Progenitor cell of endocrine pancreas (in vitro differentiated cells): ENCODE measurements at regions not wholly inside any gene's neighbourhood (a gene's known extent, or its start where the extent isn't known, plus 50 kb on each side); places are given as distances from the start of the nearest gene placed in this dataset.

Experiments used
- DNase-seq: peaks from one replicate; pipeline ENCODE4 v3.0.0; 2021; ENCODE audit warnings: low spot score; ENCODE audit not compliant: unreplicated experiment
- H3K27ac Mint-ChIP-seq: 2 replicates; pipeline ENCODE4 v1.8.0; 2021; ENCODE audit warnings: mild to moderate bottlenecking, moderate library complexity, mixed read lengths
- H3K27me3 Mint-ChIP-seq: 2 replicates; pipeline ENCODE4 v1.8.0; 2021; ENCODE audit warnings: mixed read lengths
- H3K36me3 Mint-ChIP-seq: 2 replicates; pipeline ENCODE4 v1.8.0; 2022; ENCODE audit warnings: mixed read lengths; ENCODE audit not compliant: insufficient read depth
- H3K4me1 Mint-ChIP-seq: 2 replicates; pipeline ENCODE4 v1.8.0; 2021; ENCODE audit warnings: low read depth, mixed read lengths
- H3K4me3 Mint-ChIP-seq: 2 replicates; pipeline ENCODE4 v1.8.0; 2021; ENCODE audit warnings: low read depth, mild to moderate bottlenecking, moderate library complexity, mixed read lengths
- H3K9me3 Mint-ChIP-seq: 2 replicates; pipeline ENCODE4 v1.8.0; 2021; ENCODE audit warnings: low read depth, mixed read lengths
- TF ChIP-seq, protein P1 (sequence below): fragments of 200-600 bp; sonication (generic); IDR thresholded peaks from one replicate; pipeline ENCODE4 v1.5.0; 2021; ENCODE audit warnings: antibody characterized with exemption, mild to moderate bottlenecking; ENCODE audit not compliant: unreplicated experiment

- H3K27me3 Mint-ChIP-seq: no peaks in the 10 kb centered on the region
- TF ChIP-seq, protein P1, sequence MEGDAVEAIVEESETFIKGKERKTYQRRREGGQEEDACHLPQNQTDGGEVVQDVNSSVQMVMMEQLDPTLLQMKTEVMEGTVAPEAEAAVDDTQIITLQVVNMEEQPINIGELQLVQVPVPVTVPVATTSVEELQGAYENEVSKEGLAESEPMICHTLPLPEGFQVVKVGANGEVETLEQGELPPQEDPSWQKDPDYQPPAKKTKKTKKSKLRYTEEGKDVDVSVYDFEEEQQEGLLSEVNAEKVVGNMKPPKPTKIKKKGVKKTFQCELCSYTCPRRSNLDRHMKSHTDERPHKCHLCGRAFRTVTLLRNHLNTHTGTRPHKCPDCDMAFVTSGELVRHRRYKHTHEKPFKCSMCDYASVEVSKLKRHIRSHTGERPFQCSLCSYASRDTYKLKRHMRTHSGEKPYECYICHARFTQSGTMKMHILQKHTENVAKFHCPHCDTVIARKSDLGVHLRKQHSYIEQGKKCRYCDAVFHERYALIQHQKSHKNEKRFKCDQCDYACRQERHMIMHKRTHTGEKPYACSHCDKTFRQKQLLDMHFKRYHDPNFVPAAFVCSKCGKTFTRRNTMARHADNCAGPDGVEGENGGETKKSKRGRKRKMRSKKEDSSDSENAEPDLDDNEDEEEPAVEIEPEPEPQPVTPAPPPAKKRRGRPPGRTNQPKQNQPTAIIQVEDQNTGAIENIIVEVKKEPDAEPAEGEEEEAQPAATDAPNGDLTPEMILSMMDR: no peak
- DNase-seq: no peak
- no peak overlapping the region for H3K27ac Mint-ChIP-seq
- H3K36me3 Mint-ChIP-seq: no peaks in the 10 kb centered on the region
- peaks cover 18% of the 10 kb centered on the region for H3K4me1 Mint-ChIP-seq
- H3K4me3 Mint-ChIP-seq: no peak overlapping the region
- no peaks in the 10 kb centered on the region for H3K9me3 Mint-ChIP-seq
These were observed 57.9 kb upstream of the MANEA start for GRCh38 chr6:95519228-95520037.

DNA sequence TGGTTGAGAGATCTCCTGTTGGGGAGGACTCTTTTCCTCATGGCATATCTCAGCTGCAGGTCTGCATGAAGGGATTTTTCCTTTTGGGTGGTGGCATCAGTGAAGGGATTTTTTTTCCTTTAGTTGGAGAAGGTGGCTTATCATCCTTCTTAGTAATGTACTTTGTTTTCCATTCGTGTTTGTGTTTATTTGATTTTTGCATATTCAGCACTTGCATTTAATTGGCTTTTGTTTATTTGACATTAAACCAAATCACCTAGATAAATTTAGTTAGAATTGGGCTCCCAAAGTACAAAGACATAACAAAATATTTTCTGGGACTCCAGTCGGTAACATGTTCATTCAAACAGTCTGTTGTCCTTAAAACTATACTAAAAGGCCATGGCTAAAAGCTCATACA, 56.2 kb upstream of the MANEA start:
- no peak for DNase-seq
- TF ChIP-seq, protein P1: no peak
- peaks cover 18% of the 10 kb centered on the region for H3K4me1 Mint-ChIP-seq
- H3K9me3 Mint-ChIP-seq: peaks cover 5% of the 10 kb centered on the region
- H3K36me3 Mint-ChIP-seq: no peaks in the 10 kb centered on the region
- no peak overlapping the region for H3K27ac Mint-ChIP-seq
- no peak overlapping the region for H3K4me3 Mint-ChIP-seq
- no peaks in the 10 kb centered on the region for H3K27me3 Mint-ChIP-seq
